Ishikawa (cell line): ENCODE measurements at regions not wholly inside any gene's neighbourhood (a gene's known extent, or its start where the extent isn't known, plus 50 kb on each side); places are given as distances from the start of the nearest gene placed in this dataset.

ENCODE experiments used
- EP300 ChIP-seq: IDR thresholded peaks from 2 replicates; pipeline ENCODE4 v1.6.1; 2012; ENCODE audit warnings: borderline replicate concordance
- NFIC ChIP-seq: IDR thresholded peaks from 2 replicates; pipeline ENCODE4 v1.6.1; 2012
- TAF1 ChIP-seq: IDR thresholded peaks from 2 replicates; pipeline ENCODE4 v1.6.1; 2012; ENCODE audit warnings: low read depth, mild to moderate bottlenecking
- ZBTB7A ChIP-seq: IDR thresholded peaks from 2 replicates; pipeline ENCODE4 v1.6.1; 2012; ENCODE audit warnings: low read depth

- no peak for TF ChIP-seq NFIC
- TF ChIP-seq EP300 = no peak
- no peak for TF ChIP-seq ZBTB7A
- no peak for TF ChIP-seq TAF1
Measured at GRCh38 chr13:112128331-112128610, 61.3 kb downstream of the SOX1 start.
